ENCODE measurements at regions not wholly inside any gene's neighbourhood (a gene's known extent, or its start where the extent isn't known, plus 50 kb on each side); places are given as distances from the start of the nearest gene placed in this dataset.
A peak's percentile ranks its signal among the peaks of the same experiment; 100 is the strongest.

- H3K4me3 ChIP-seq, result no peak overlapping the region
Measured at GRCh38 chr10:3312403-3312940, 139.9 kb upstream of the PITRM1 start.

GRCh38 chr10:3310016-3310784 is 137.6 kb upstream of the PITRM1 start:
- DNase-seq (ENCODE audit: low spot score), result no peak
- Histone ChIP-seq H3K4me3 (no peak overlapping the region), H3K27ac (no peak overlapping the region)
- no peak for TF ChIP-seq CTCF (IDR thresholded peaks at IDR 0.05)

More at GRCh38 chr10:3312403-3312940, 139.9 kb upstream of the PITRM1 start:
- H3K27ac ChIP-seq, result no peak overlapping the region
- no peak for TF ChIP-seq CTCF (IDR thresholded peaks at IDR 0.05)
- no peak for DNase-seq (ENCODE audit: low spot score)

GRCh38 chr10:3306050-3306449 is 133.5 kb upstream of the PITRM1 start:
- TF ChIP-seq CTCF (IDR thresholded peaks at IDR 0.05), result no peak
- H3K4me3 ChIP-seq, result no peak overlapping the region
- no peak overlapping the region for H3K27ac ChIP-seq
- DNase-seq (ENCODE audit: low spot score), result no peak

- no peak for DNase-seq (ENCODE audit: low spot score)
- TF ChIP-seq CTCF (IDR thresholded peaks at IDR 0.05), result no peak
- H3K27ac ChIP-seq, result no peak overlapping the region
- H3K4me3 ChIP-seq, result no peak overlapping the region
Measured at GRCh38 chr10:3295582-3296151, 123.1 kb upstream of the PITRM1 start.

- Histone ChIP-seq H3K4me3 (no peak overlapping the region), H3K27ac (no peak overlapping the region)
- DNase-seq (ENCODE audit: low spot score), result no peak
- TF ChIP-seq CTCF (IDR thresholded peaks at IDR 0.05), result no peak
Measured at GRCh38 chr10:3294919-3295581, 122.5 kb upstream of the PITRM1 start.

GRCh38 chr10:3293581-3294431 is 121.2 kb upstream of the PITRM1 start:
- no peak for DNase-seq (ENCODE audit: low spot score)
- no peak for TF ChIP-seq CTCF (IDR thresholded peaks at IDR 0.05)
- Histone ChIP-seq H3K4me3 (no peak overlapping the region), H3K27ac (peak overlapping the region; percentile 19 to 32)
